CD14-positive monocyte (primary cell): ENCODE measurements at regions not wholly inside any gene's neighbourhood (a gene's known extent, or its start where the extent isn't known, plus 50 kb on each side); places are given as distances from the start of the nearest gene placed in this dataset.
A peak's percentile ranks its signal among the peaks of the same experiment; 100 is the strongest.

Source experiments
- DNase-seq, 3 donors: peaks; one replicate each; pipeline ENCODE4 v3.0.0-alpha.2; 2011 to 2022
- H2AFZ ChIP-seq: 2 replicates; pipeline ENCODE4 v1.6.0; 2012; ENCODE audit warnings: mild to moderate bottlenecking, low read depth, low read length, inconsistent platforms; ENCODE audit not compliant: insufficient read depth, poor library complexity, severe bottlenecking
- H3K27ac ChIP-seq, 2 donors: 1 replicate in 1 of 2; 2 replicates in 1 of 2; pipeline ENCODE4 v1.5.1; 2012 to 2013; ENCODE audit warnings: low read length in 2 of 2, control low read depth in 1 of 2, inconsistent platforms in 1 of 2, low read depth in 1 of 2, mild to moderate bottlenecking in 1 of 2
- H3K27me3 ChIP-seq, 2 donors: one replicate each; pipeline versions ENCODE4 v1.6.0 to v1.6.1; 2011 to 2013; ENCODE audit warnings: low read length in 2 of 2; ENCODE audit not compliant: control insufficient read depth in 2 of 2, insufficient read depth in 2 of 2
- H3K36me3 ChIP-seq, 2 donors: replicated peaks in 1 of 2; 1 replicate in 1 of 2; 2 replicates in 1 of 2; pipeline versions ENCODE4 v1.5.1 to v1.6.1; 2012 to 2013; ENCODE audit warnings: low read length in 2 of 2, control low read depth in 1 of 2, inconsistent platforms in 1 of 2, mild to moderate bottlenecking in 1 of 2; ENCODE audit not compliant: insufficient read depth in 2 of 2, control insufficient read depth in 1 of 2
- H3K4me1 ChIP-seq, 2 donors: 1 replicate in 1 of 2; 2 replicates in 1 of 2; pipeline versions ENCODE4 v1.5.1 to v1.6.1; 2012 to 2013; ENCODE audit warnings: low read length in 2 of 2, control low read depth in 1 of 2, inconsistent platforms in 1 of 2, mild to moderate bottlenecking in 1 of 2, moderate library complexity in 1 of 2; ENCODE audit not compliant: insufficient read depth in 2 of 2, control insufficient read depth in 1 of 2
- H3K4me2 ChIP-seq: replicated peaks from 2 replicates; pipeline ENCODE3; 2012; ENCODE audit warnings: low read length, moderate library complexity, mild to moderate bottlenecking; ENCODE audit not compliant: poor library complexity, severe bottlenecking; ENCODE audit errors: extremely low read depth
- H3K4me3 ChIP-seq, 3 experiments: fragments of 200-600 bp in 1 of 3; sonication (generic) in 1 of 3; replicated peaks in 1 of 3; 1 replicate in 2 of 3; 2 replicates in 1 of 3; pipeline ENCODE4 v1.5.1; 2011 to 2013; ENCODE audit warnings: low read length in 3 of 3, mild to moderate bottlenecking in 3 of 3, control low read depth in 2 of 3, low read depth in 2 of 3, inconsistent platforms in 1 of 3, moderate library complexity in 1 of 3
- H3K79me2 ChIP-seq: 2 replicates; pipeline ENCODE4 v1.6.0; 2012; ENCODE audit warnings: mild to moderate bottlenecking, control low read depth, inconsistent platforms, low read length, moderate library complexity; ENCODE audit not compliant: insufficient read depth
- H3K9ac ChIP-seq: 2 replicates; pipeline ENCODE4 v1.6.0; 2017; ENCODE audit warnings: low read length, mild to moderate bottlenecking; ENCODE audit not compliant: insufficient read depth, poor library complexity, severe bottlenecking
- H3K9me3 ChIP-seq, 2 donors: replicated peaks in 1 of 2; 1 replicate in 1 of 2; 2 replicates in 1 of 2; pipeline versions ENCODE4 v1.5.1 to v1.6.1; 2012 to 2013; ENCODE audit warnings: low read length in 2 of 2, control low read depth in 1 of 2; ENCODE audit not compliant: control insufficient read depth in 1 of 2, insufficient read depth in 1 of 2
- H4K20me1 ChIP-seq: 2 replicates; pipeline ENCODE4 v1.6.0; 2012; ENCODE audit warnings: mild to moderate bottlenecking, low read length, control low read depth, moderate library complexity; ENCODE audit not compliant: insufficient read depth
- H3K27ac Mint-ChIP-seq, 7 donors: one replicate each; pipeline ENCODE4 v1.8.0; 2020; ENCODE audit warnings: mild to moderate bottlenecking in 7 of 7, mixed read lengths in 7 of 7, moderate library complexity in 6 of 7, inconsistent platforms in 2 of 7
- H3K27me3 Mint-ChIP-seq, 3 donors: one replicate each; pipeline ENCODE4 v1.8.0; 2021 to 2022; ENCODE audit warnings: low read depth in 3 of 3, mild to moderate bottlenecking in 3 of 3, mixed read lengths in 3 of 3, moderate library complexity in 3 of 3, inconsistent platforms in 1 of 3
- H3K36me3 Mint-ChIP-seq, 2 donors: one replicate each; pipeline ENCODE4 v1.8.0; 2020; ENCODE audit warnings: mixed read lengths in 2 of 2, inconsistent platforms in 1 of 2, mild to moderate bottlenecking in 1 of 2
- H3K4me1 Mint-ChIP-seq: one replicate; pipeline ENCODE4 v1.8.0; 2020; ENCODE audit warnings: mild to moderate bottlenecking, mixed read lengths
- H3K4me3 Mint-ChIP-seq, 2 donors: one replicate each; pipeline ENCODE4 v1.8.0; 2020; ENCODE audit warnings: mild to moderate bottlenecking in 2 of 2, mixed read lengths in 2 of 2, moderate library complexity in 1 of 2
- H3K9me3 Mint-ChIP-seq, 7 donors: one replicate each; pipeline ENCODE4 v1.8.0; 2020 to 2022; ENCODE audit warnings: mixed read lengths in 7 of 7, mild to moderate bottlenecking in 6 of 7, moderate library complexity in 6 of 7, inconsistent platforms in 2 of 7
- CTCF ChIP-seq: fragments of 200-600 bp; IDR thresholded peaks from one replicate; pipeline ENCODE4 v1.8.0; 2022; ENCODE audit warnings: antibody characterized with exemption, mild to moderate bottlenecking
- WGBS: methylation state at CpG from one replicate; pipeline ENCODE4 v1.1.5; 2013; ENCODE audit warnings: missing lambda C conversion rate; ENCODE audit not compliant: insufficient coverage; 5-methylcytosine and 5-hydroxymethylcytosine counted together
- intact Hi-C, 2 donors: fragments of 100-400 bp; cut with micrococcal nuclease; formaldehyde crosslinking; loops; one replicate each; pipeline versions ENCODE4 v1.15.0 to v1.15.1; 2023

- no peak overlapping the region for H3K9ac ChIP-seq
- H3K27ac Mint-ChIP-seq: no peak overlapping the region
- intact Hi-C loops: no loop called here
- no peak overlapping the region for H3K4me3 Mint-ChIP-seq
- H2AFZ ChIP-seq: no peak overlapping the region
- no peak for DNase-seq
- WGBS: no CpG with 5 or more reads among the region's 1 CpG
- H4K20me1 ChIP-seq: no peaks in the 10 kb centered on the region
- no peak overlapping the region for H3K4me3 ChIP-seq
- no peak for TF ChIP-seq CTCF
- H3K4me1 ChIP-seq: peaks cover 3 to 5% of the 10 kb centered on the region in 2 donors
- H3K4me1 Mint-ChIP-seq: peaks cover 6% of the 10 kb centered on the region
- H3K36me3 Mint-ChIP-seq: no peaks in the 10 kb centered on the region
- H3K79me2 ChIP-seq: no peaks in the 10 kb centered on the region
- no peak overlapping the region for H3K27ac ChIP-seq
- no peak overlapping the region for H3K4me2 ChIP-seq
- H3K9me3 ChIP-seq: no peaks in the 10 kb centered on the region
- peaks cover 0 to 2% (median 0%) of the 10 kb centered on the region in 7 donors for H3K9me3 Mint-ChIP-seq
- peaks cover 2 to 5% (median 2%) of the 10 kb centered on the region in 3 donors for H3K27me3 Mint-ChIP-seq
- H3K36me3 ChIP-seq: no peaks in the 10 kb centered on the region
- H3K27me3 ChIP-seq: no peaks in the 10 kb centered on the region
Observed at GRCh38 chr10:63917363-63917762, 396.2 kb downstream of the REEP3 start.

GRCh38 chr10:63919575-63920279 lies 398.5 kb downstream of the REEP3 start:
- no peak overlapping the region for H3K4me3 ChIP-seq

More at GRCh38 chr10:63919575-63920279, 398.5 kb downstream of the REEP3 start:
- H3K4me2 ChIP-seq: no peak overlapping the region
- no peak overlapping the region for H2AFZ ChIP-seq
- no peaks in the 10 kb centered on the region for H4K20me1 ChIP-seq
- TF ChIP-seq CTCF: no peak
- H3K4me1 ChIP-seq: peaks cover 3 to 5% of the 10 kb centered on the region in 2 donors
- peaks cover 0 to 3% of the 10 kb centered on the region in 2 donors for H3K27me3 ChIP-seq
- no peak overlapping the region for H3K27ac ChIP-seq
- no peaks in the 10 kb centered on the region for H3K36me3 Mint-ChIP-seq
- no peaks in the 10 kb centered on the region for H3K9me3 ChIP-seq
- no peak overlapping the region for H3K4me3 Mint-ChIP-seq
- no peaks in the 10 kb centered on the region for H3K9me3 Mint-ChIP-seq
- 100% methylated on average over 1 of the region's 6 CpGs for WGBS
- H3K27me3 Mint-ChIP-seq: peaks cover 2 to 7% (median 3%) of the 10 kb centered on the region in 3 donors
- no peak overlapping the region for H3K27ac Mint-ChIP-seq
- DNase-seq: peak; percentile 2 to 41 (median 28)
- H3K36me3 ChIP-seq: no peaks in the 10 kb centered on the region
- intact Hi-C loops: no loop called here
- H3K9ac ChIP-seq: no peak overlapping the region
- H3K4me1 Mint-ChIP-seq: peaks cover 6% of the 10 kb centered on the region
- no peaks in the 10 kb centered on the region for H3K79me2 ChIP-seq
